ENCODE measurements at regions not wholly inside any gene's neighbourhood (a gene's known extent, or its start where the extent isn't known, plus 50 kb on each side); places are given as distances from the start of the nearest gene placed in this dataset.

GRCh38 chr3:153290268-153291015, 128.4 kb downstream of the RAP2B start:
- DNase-seq (no peak), ATAC-seq (ENCODE audit: low read depth) (no peak)
- Mint-ChIP-seq H3K36me3 (ENCODE audit: low read depth) (no peaks in the 10 kb centered on the region), H3K9me3 (no peaks in the 10 kb centered on the region), H3K27ac (no peak overlapping the region), H3K27me3 (no peaks in the 10 kb centered on the region), H3K4me1 (peaks cover 2% of the 10 kb centered on the region), H3K4me3 (no peak overlapping the region)
- no peak for TF ChIP-seq CTCF (IDR thresholded peaks at IDR 0.05)
- POLR2A ChIA-PET, result no interaction called here
- intact Hi-C loops (cut with micrococcal nuclease), result loop anchor here (1.0 kb wide), 1 partner anchor 247 kb away; no protein-coding TSS in a partner anchor
- CTCF ChIA-PET, result interaction anchor here (1.4 kb wide), 1 partner anchor 247 kb away, joined by 5 read pairs; no protein-coding TSS in a partner anchor

DNA sequence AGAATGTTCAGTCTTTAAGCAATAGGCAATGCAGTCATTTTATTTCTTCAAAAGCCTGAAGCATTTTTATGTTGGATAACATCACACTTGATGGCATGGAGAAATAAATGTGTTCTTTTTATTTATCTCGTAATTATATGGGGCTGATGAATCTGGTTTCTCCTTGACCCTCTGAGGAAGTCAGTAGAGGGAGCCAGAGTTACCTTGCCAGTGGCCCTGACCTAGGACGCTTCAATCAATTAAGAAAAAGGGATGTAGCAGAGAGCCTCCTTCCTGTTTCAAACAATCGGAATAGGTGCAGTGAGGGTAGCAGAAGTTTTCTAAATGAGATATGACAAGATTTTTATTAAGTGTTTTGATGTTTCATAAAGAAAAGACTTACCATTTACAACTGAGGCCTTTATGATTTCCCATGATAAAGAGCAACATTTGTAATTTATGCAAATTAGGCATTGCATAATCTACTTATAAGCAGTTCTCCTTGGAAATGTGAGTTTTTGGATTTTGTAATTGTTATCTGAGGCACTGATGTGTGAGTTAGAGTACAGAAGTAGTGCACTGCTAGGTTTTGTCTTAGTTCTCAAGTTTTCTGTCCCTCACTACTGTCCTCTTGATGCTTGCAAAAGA, 129.1 kb downstream of the RAP2B start:
- no peak for DNase-seq

GRCh38 chr3:153293265-153293664, 131.2 kb downstream of the RAP2B start:
- Mint-ChIP-seq H3K4me1 (peaks cover 2% of the 10 kb centered on the region), H3K27ac (no peak overlapping the region), H3K36me3 (ENCODE audit: low read depth) (no peaks in the 10 kb centered on the region), H3K27me3 (no peaks in the 10 kb centered on the region), H3K9me3 (no peaks in the 10 kb centered on the region), H3K4me3 (no peak overlapping the region)
- ChIA-PET POLR2A (no interaction called here), CTCF (interaction anchor here (0.9 kb wide), 1 partner anchor 250 kb away, joined by 3 read pairs; no protein-coding TSS in a partner anchor)
- intact Hi-C loops (cut with micrococcal nuclease), result no loop called here
- no peak for ATAC-seq (ENCODE audit: low read depth)
- no peak for DNase-seq
- TF ChIP-seq CTCF (IDR thresholded peaks at IDR 0.05), result no peak

More for the DNA sequence above, 129.1 kb downstream of the RAP2B start:
- ChIA-PET POLR2A (no interaction called here), CTCF (interaction anchor here (1.4 kb wide), 1 partner anchor 248 kb away, joined by 5 read pairs; no protein-coding TSS in a partner anchor)
- Mint-ChIP-seq H3K27ac (no peak overlapping the region), H3K27me3 (no peaks in the 10 kb centered on the region), H3K4me1 (peaks cover 2% of the 10 kb centered on the region), H3K4me3 (no peak overlapping the region), H3K9me3 (no peaks in the 10 kb centered on the region), H3K36me3 (ENCODE audit: low read depth) (no peaks in the 10 kb centered on the region)
- intact Hi-C loops (cut with micrococcal nuclease), result no loop called here
- ATAC-seq (ENCODE audit: low read depth), result no peak
- TF ChIP-seq CTCF (IDR thresholded peaks at IDR 0.05), result no peak

GRCh38 chr3:153295901-153296300, 133.9 kb downstream of the RAP2B start:
- TF ChIP-seq CTCF (IDR thresholded peaks at IDR 0.05), result no peak
- DNase-seq (no peak), ATAC-seq (ENCODE audit: low read depth) (no peak)
- H3K9me3 Mint-ChIP-seq, result no peaks in the 10 kb centered on the region
- ChIA-PET CTCF (no interaction called here), POLR2A (no interaction called here)
- intact Hi-C loops (cut with micrococcal nuclease), result no loop called here
- H3K36me3 Mint-ChIP-seq (ENCODE audit: low read depth), result no peaks in the 10 kb centered on the region
- no peak overlapping the region for H3K27ac Mint-ChIP-seq
- H3K4me1 Mint-ChIP-seq, result peaks cover 2% of the 10 kb centered on the region
- H3K27me3 Mint-ChIP-seq, result no peaks in the 10 kb centered on the region
- no peak overlapping the region for H3K4me3 Mint-ChIP-seq

DNA sequence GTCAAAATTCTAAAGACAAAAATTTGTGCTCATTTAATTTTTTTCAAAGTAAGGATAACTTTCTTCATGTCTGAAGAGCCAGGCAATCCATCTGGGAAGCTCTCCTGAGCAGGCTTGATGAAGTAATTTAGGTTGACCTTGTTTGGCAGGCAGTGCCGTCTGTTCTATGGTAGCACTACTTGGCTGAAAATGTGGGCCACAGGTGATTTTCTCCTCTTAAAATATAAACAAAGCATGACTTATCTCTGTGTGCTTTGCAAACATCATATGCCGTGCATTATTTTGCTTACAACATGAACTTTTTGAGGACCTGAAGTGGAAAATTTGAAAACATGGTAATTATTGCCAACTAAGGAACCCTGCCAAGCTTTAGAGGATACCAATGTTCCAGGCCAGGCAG, 143.2 kb downstream of the RAP2B start:
- intact Hi-C loops (cut with micrococcal nuclease), result no loop called here
- H3K9me3 Mint-ChIP-seq, result no peaks in the 10 kb centered on the region
- H3K4me1 Mint-ChIP-seq, result no peaks in the 10 kb centered on the region
- no peak for TF ChIP-seq CTCF (IDR thresholded peaks at IDR 0.05)
- ATAC-seq (ENCODE audit: low read depth), result no peak
- peaks cover 2% of the 10 kb centered on the region for H3K27me3 Mint-ChIP-seq
- POLR2A ChIA-PET, result no interaction called here
- CTCF ChIA-PET, result no interaction called here
- no peaks in the 10 kb centered on the region for H3K36me3 Mint-ChIP-seq (ENCODE audit: low read depth)
- DNase-seq, result no peak
- no peak overlapping the region for H3K4me3 Mint-ChIP-seq
- H3K27ac Mint-ChIP-seq, result no peak overlapping the region
